Fibroblast of mammary gland (primary cell): ENCODE measurements at regions not wholly inside any gene's neighbourhood (a gene's known extent, or its start where the extent isn't known, plus 50 kb on each side); places are given as distances from the start of the nearest gene placed in this dataset.

ENCODE experiments used
- DNase-seq: peaks from one replicate; pipeline ENCODE4 v3.0.0-alpha.2; 2010; ENCODE audit warnings: low read depth
- H3K4me3 ChIP-seq: 2 replicates; pipeline ENCODE4 v1.5.1; 2011; ENCODE audit warnings: low read depth, mild to moderate bottlenecking, low read length, moderate library complexity; ENCODE audit not compliant: control insufficient read depth
- CTCF ChIP-seq: conservative IDR thresholded peaks from 2 replicates; pipeline ENCODE4 v1.5.1; 2011; ENCODE audit warnings: low read depth, low read length, inconsistent platforms; ENCODE audit not compliant: control insufficient read depth, insufficient read depth

GRCh38 chr2:82596581-82596980, 1862.5 kb downstream of the SUCLG1 start:
- no peak for DNase-seq
- no peak overlapping the region for H3K4me3 ChIP-seq
- no peak for TF ChIP-seq CTCF

GRCh38 chr2:82591718-82592117, 1867.4 kb downstream of the SUCLG1 start:
- H3K4me3 ChIP-seq: no peak overlapping the region
- TF ChIP-seq CTCF: no peak
- DNase-seq: no peak

- TF ChIP-seq CTCF: no peak
- DNase-seq: no peak
- H3K4me3 ChIP-seq: no peak overlapping the region
Observed at GRCh38 chr2:82576656-82577055, 1882.4 kb downstream of the SUCLG1 start.

- H3K4me3 ChIP-seq: no peak overlapping the region
- no peak for DNase-seq
- no peak for TF ChIP-seq CTCF
Observed at GRCh38 chr2:82539280-82539621, 1919.8 kb downstream of the SUCLG1 start.

- no peak overlapping the region for H3K4me3 ChIP-seq
- DNase-seq: no peak
- TF ChIP-seq CTCF: no peak
Observed at GRCh38 chr2:82538590-82539279, 1920.3 kb downstream of the SUCLG1 start.

GRCh38 chr2:82528288-82528687, 1930.8 kb downstream of the SUCLG1 start:
- H3K4me3 ChIP-seq: no peak overlapping the region
- no peak for DNase-seq
- TF ChIP-seq CTCF: no peak

GRCh38 chr2:82527124-82527523, 1932.0 kb downstream of the SUCLG1 start:
- no peak overlapping the region for H3K4me3 ChIP-seq
- no peak for TF ChIP-seq CTCF
- DNase-seq: no peak
